Left renal pelvis (tissue), 4 donors: ENCODE measurements at regions not wholly inside any gene's neighbourhood (a gene's known extent, or its start where the extent isn't known, plus 50 kb on each side); places are given as distances from the start of the nearest gene placed in this dataset.
"Not testable (repeated sequence)": the region's sequence is repeated elsewhere in the genome, so short reads cannot be mapped to it uniquely, and the experiment has no call there.

Source experiments
- DNase-seq, 4 donors: peaks; one replicate each; pipeline ENCODE4 v3.0.0-alpha.2; 2013; ENCODE audit warnings: low read depth in 4 of 4, low spot score in 3 of 4

- no peak for DNase-seq
Measured at GRCh38 chr5:110977915-110978314, 93.6 kb upstream of the TSLP start.

DNA sequence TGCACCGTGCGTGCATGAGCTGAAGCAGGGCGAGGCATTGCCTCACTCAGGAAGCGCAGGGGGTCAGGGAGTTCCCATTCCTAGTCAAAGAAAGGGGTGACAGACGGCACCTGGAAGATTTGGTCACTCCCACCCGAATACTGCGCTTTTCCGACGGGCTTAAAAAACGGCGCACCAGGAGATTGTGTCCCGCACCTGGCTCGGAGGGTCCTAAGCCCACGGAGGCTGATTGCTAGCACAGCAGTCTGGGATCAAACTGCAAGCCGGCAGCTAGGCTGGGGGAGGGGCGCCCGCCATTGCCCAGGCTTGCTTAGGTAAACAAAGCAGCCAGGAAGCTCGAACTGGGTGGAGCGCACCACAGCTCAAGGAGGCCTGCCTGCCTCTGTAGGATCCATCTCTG is 85.6 kb upstream of the TSLP start:
- not testable (repeated sequence) for DNase-seq

- DNase-seq, result not testable (repeated sequence)
Measured at GRCh38 chr5:110987573-110987972, 83.9 kb upstream of the TSLP start.

- DNase-seq, result no peak
Measured at GRCh38 chr5:110996742-110997141, 74.8 kb upstream of the TSLP start.

GRCh38 chr5:111002036-111002435 is 69.5 kb upstream of the TSLP start:
- DNase-seq, result no peak

DNA sequence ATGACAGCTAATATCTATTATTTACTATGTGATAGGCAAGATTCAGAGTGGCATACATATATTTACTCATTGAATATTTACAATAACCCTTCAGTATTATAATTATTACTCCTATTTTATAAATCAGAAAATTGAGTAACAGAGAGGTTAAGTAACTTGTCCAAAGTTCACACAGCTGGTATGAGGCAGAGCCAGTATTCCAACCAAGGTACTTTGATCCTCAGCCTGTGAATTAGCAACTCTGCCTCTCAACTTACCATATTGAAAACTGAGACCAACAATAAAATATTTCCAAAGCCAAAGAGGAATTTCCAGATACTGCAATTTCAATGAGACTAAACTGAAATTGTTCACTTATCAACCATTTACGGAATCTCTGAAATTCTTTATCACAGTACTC is 67.9 kb upstream of the TSLP start:
- DNase-seq, result no peak

- DNase-seq, result no peak
Measured at GRCh38 chr5:111004291-111004690, 67.2 kb upstream of the TSLP start.

DNA sequence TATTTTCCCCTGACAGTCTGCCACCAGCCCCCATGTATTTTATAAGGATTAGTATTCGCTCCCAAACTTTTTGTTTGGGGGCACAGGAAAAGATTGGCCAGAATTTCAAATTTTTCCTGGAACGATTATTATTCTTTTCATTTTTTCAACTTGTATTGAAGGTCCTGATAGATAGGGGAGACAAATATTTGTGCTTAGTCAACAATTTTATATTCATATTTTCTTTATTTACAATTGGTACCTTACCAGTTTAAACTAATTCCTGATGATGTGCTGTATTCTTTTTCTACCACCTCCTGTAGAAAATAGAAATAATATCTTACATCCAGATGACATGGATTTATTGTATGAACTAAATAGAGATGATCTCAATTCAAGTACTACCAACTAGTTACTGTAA is 60.7 kb upstream of the TSLP start:
- DNase-seq, result no peak

DNA sequence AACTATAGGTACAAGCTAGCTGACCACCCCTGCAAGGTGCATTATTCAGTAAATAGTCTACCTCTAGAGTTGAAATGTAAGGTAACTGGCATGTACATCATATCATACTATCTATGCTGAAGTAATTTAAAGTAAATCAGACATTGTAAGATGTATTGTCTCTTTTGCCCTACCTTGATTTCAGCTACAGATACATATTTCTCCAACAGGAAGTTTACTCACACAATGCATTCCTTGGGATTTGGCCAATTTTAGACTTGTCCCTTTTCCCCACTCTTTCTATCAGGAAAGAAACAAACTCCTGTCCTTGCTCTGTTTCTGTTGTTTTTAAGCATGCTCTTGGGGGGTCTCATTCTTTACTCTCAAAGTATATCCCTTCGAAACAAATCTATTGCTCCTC is 58.5 kb upstream of the TSLP start:
- no peak for DNase-seq

DNA sequence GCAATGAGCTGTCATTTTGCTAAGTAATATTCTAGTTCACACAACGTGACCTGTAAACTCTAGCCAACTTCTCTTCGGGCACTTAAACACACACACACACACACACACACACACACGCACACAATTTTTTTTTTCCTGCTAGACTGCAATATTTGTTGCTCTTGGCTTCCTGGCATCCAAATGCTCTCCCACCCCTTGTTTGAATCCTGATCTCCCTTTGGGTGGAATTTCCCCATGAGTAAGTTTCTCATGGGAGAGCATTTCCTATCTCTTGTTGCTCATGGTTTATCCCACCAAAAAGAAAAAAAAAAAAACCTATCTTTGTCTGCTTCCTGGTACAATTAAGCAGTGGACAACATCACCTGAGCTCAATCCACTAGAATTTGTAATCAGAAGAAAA is 54.7 kb upstream of the TSLP start:
- no peak for DNase-seq

DNA sequence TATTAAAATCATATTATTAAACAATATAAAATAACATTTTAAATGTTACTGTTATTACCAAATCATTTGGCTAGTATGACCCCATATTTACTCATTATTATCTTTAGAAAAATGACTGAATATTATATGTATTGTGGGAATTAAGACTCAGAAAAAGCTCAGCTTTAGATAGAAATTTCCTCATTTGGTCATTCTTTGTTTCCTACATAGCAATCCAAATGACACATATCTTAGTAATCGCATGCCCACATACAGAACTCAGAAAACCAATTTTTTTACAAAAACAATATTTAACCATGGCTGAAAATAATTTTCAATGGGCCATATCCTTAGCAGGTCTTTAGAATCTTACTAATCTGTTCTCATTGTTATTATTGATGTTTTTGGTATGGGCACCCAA is 53.8 kb upstream of the TSLP start:
- no peak for DNase-seq
